Kidney (tissue), 13 donors: ENCODE measurements at regions not wholly inside any gene's neighbourhood (a gene's known extent, or its start where the extent isn't known, plus 50 kb on each side); places are given as distances from the start of the nearest gene placed in this dataset.

Experiments used
- DNase-seq, 5 donors: peaks; one replicate each; pipeline ENCODE4 v3.0.0-alpha.2; 2013 to 2020
- FAIRE-seq: peaks from 2 replicates; lab custom pipeline; 2012; peaks lifted over from hg19 to GRCh38; lab: Jason Lieb, UNC
- H3K27ac ChIP-seq, 2 donors: one replicate each; pipeline ENCODE4 v1.7.0; 2013; ENCODE audit warnings: low read depth in 2 of 2, low read length in 2 of 2, inconsistent platforms in 1 of 2
- H3K27me3 ChIP-seq: one replicate; pipeline ENCODE4 v1.7.1; 2013; ENCODE audit warnings: low read length, inconsistent platforms; ENCODE audit not compliant: control insufficient read depth, insufficient read depth
- H3K36me3 ChIP-seq, 3 donors: one replicate each; pipeline versions ENCODE4 v1.7.0 to v1.7.1; 2013; ENCODE audit warnings: low read length in 3 of 3, control low read depth in 1 of 3, inconsistent platforms in 1 of 3; ENCODE audit not compliant: insufficient read depth in 3 of 3, control insufficient read depth in 2 of 3
- H3K4me1 ChIP-seq, 3 donors: one replicate each; pipeline versions ENCODE4 v1.7.0 to v1.7.1; 2013; ENCODE audit warnings: low read length in 3 of 3, inconsistent platforms in 1 of 3, low read depth in 1 of 3; ENCODE audit not compliant: control insufficient read depth in 2 of 3, insufficient read depth in 2 of 3
- H3K4me3 ChIP-seq, 3 donors: one replicate each; pipeline versions ENCODE4 v1.7.0 to v1.8.1; 2013; ENCODE audit warnings: low read length in 3 of 3, control low read depth in 1 of 3, inconsistent platforms in 1 of 3
- H3K9ac ChIP-seq, 3 donors: one replicate each; pipeline versions ENCODE4 v1.7.0 to v1.7.1; 2013; ENCODE audit warnings: low read length in 3 of 3, control low read depth in 1 of 3, inconsistent platforms in 1 of 3
- H3K9me3 ChIP-seq, 3 donors: one replicate each; pipeline versions ENCODE4 v1.7.0 to v1.7.1; 2013; ENCODE audit warnings: low read length in 3 of 3, control low read depth in 1 of 3, inconsistent platforms in 1 of 3; ENCODE audit not compliant: control insufficient read depth in 2 of 3, insufficient read depth in 1 of 3
- CTCF ChIP-seq: IDR thresholded peaks from 3 replicates; pipeline ENCODE4 v1.5.1; 2012; ENCODE audit warnings: mild to moderate bottlenecking, moderate library complexity, borderline replicate concordance; ENCODE audit not compliant: insufficient read depth; ENCODE audit errors: extremely low read depth
- intact Hi-C: fragments of 100-400 bp; cut with DNase I; formaldehyde crosslinking; loops from one replicate; pipeline ENCODE4 v1.11.1; 2022
- donor health status: control.
- donor health status: control.
- donor health status: control.
- donor health status: control.
- donor health status: control.
- donor health status: DM: yes; HTN: yes; CAD: no.
- donor health status: Normal renal cell carcinoma (clear cell type).

GRCh38 chr4:152095701-152096070 is 334.9 kb upstream of the GATB start:
- FAIRE-seq = no peak
- no peak overlapping the region for H3K9ac ChIP-seq

DNA sequence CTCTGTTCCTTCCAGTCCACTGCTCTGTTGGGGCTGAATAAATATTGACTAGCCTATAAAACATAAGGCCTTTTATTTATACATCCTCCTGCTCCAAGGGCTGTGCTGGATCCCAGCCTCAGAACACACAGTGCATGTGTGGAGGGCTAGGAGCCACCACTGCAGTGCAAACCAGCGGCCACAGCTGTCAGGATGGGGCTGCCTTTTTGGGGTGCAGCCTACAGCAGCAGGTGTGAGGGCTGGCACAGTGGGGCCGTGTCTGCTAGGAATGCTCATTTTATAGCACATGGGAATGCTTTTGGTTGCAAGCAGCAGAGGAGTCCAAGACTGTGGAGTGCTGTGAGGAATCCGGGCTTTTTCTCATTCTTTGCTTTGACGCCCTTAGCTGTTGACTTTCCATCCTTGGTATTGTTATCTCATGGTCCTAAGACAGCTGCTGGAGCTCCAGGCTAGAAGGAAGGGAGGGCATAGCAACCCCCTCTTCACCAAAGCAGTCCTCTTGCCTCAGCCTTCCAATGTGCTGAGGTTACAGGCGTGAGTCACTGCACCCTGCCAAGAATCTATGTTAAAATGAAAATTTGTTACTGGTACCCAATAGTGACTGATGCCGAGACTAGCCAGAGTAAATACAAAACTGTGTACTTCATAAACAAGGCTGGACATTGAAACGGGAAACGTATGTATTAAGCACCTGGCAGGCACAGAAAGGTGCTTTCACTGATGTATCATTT is 334.3 kb upstream of the GATB start:
- no peak overlapping the region for H3K27ac ChIP-seq
- no peak overlapping the region for H3K9ac ChIP-seq
- no peaks in the 10 kb centered on the region for H3K27me3 ChIP-seq
- no peaks in the 10 kb centered on the region for H3K4me1 ChIP-seq
- DNase-seq (no peak), FAIRE-seq (no peak)
- intact Hi-C loops = no loop called here
- H3K9me3 ChIP-seq = no peaks in the 10 kb centered on the region
- H3K36me3 ChIP-seq = no peaks in the 10 kb centered on the region
- no peak overlapping the region for H3K4me3 ChIP-seq
- no peak for TF ChIP-seq CTCF

More at GRCh38 chr4:152095701-152096070, 334.9 kb upstream of the GATB start:
- DNase-seq = no peak
- no peaks in the 10 kb centered on the region for H3K27me3 ChIP-seq
- no peak for TF ChIP-seq CTCF
- H3K27ac ChIP-seq = no peak overlapping the region
- H3K9me3 ChIP-seq = no peaks in the 10 kb centered on the region
- no peaks in the 10 kb centered on the region for H3K4me1 ChIP-seq
- no peak overlapping the region for H3K4me3 ChIP-seq
- intact Hi-C loops = no loop called here
- H3K36me3 ChIP-seq = no peaks in the 10 kb centered on the region

DNA sequence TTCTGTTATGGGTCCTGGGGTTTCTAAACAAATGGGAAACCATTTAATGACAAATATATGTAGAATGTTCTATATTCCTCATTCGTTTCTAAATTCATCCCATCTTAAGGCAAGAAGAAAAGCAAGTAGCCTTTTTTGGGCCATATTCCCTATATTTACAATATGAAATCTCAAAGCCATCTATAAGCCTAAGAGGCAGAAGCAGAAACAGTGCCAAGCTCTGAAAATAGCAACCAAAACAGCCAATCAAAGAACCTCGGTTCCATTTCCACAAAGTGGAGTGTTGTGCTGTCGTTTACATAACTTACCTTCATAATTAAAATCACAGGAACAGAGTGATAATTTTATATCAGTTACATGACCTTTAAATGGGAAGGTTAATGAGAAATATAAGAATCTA is 330.6 kb upstream of the GATB start:
- DNase-seq (no peak), FAIRE-seq (no peak)
- intact Hi-C loops = no loop called here
- H3K4me3 ChIP-seq = no peak overlapping the region
- no peaks in the 10 kb centered on the region for H3K36me3 ChIP-seq
- H3K9ac ChIP-seq = no peak overlapping the region
- H3K4me1 ChIP-seq = no peaks in the 10 kb centered on the region
- TF ChIP-seq CTCF = no peak
- H3K27ac ChIP-seq = no peak overlapping the region
- H3K27me3 ChIP-seq = no peaks in the 10 kb centered on the region
- no peaks in the 10 kb centered on the region for H3K9me3 ChIP-seq

- intact Hi-C loops = no loop called here
- no peak for TF ChIP-seq CTCF
- Histone ChIP-seq H3K27me3 (no peaks in the 10 kb centered on the region), H3K36me3 (no peaks in the 10 kb centered on the region), H3K9ac (no peak overlapping the region), H3K27ac (no peak overlapping the region), H3K4me1 (no peaks in the 10 kb centered on the region), H3K4me3 (no peak overlapping the region), H3K9me3 (no peaks in the 10 kb centered on the region)
- no peak for FAIRE-seq
- DNase-seq = no peak
Measured at GRCh38 chr4:152090543-152090942, 329.7 kb upstream of the GATB start.
